ENCODE measurements at regions not wholly inside any gene's neighbourhood (a gene's known extent, or its start where the extent isn't known, plus 50 kb on each side); places are given as distances from the start of the nearest gene placed in this dataset.

- DNase-seq: no peak
These were observed 466.1 kb upstream of the HS6ST1 start for GRCh38 chr2:128784626-128785306.

GRCh38 chr2:128786316-128786715, 467.6 kb upstream of the HS6ST1 start:
- no peak for DNase-seq

GRCh38 chr2:128786741-128787478, 468.2 kb upstream of the HS6ST1 start:
- DNase-seq: no peak

DNA sequence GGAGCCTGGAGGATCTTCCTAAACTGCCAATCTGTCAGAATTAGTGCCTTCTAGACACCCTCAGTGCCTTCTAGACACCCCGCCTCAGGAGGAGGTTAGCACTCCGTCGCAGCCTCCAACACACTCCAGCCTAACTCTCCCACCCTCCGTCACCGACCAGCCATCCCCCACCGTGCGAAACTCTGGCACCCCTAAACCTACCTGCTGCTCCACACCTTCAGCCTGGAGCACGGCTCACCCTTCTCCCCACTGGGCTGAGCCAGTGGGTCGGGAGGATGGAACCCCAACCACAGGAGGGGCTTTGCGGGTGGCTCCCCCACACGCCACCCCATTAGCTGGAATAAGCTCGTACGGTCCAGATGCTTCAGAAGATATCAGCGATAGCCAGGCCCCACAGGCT, 468.9 kb upstream of the HS6ST1 start:
- DNase-seq: no peak

GRCh38 chr2:128788636-128789220, 470.1 kb upstream of the HS6ST1 start:
- no peak for DNase-seq

GRCh38 chr2:128789221-128789620, 470.6 kb upstream of the HS6ST1 start:
- no peak for DNase-seq

- DNase-seq: no peak
These were observed 471.2 kb upstream of the HS6ST1 start for GRCh38 chr2:128789776-128790455.

DNA sequence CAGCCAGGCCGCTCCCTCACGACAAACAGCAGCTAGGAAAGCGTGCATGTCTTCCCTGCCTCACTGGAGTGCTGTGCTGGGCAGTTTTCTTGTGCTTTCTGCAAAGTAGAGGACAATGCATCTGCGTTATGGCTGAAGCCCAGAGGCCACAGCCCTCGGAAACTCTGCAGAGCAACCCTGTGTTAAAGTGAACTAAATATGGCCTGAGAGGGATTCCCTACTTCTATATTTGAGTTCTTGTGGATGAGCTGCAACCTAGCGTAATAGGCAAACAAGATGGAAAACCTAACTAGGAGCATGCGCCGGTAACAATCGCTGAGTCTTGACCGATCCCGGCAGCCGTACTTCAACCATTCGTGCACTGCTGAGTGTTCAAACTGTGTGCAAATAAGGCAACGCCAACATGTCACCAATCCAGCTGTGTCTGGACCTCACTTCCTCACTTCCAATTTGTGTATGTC, 471.9 kb upstream of the HS6ST1 start:
- no peak for DNase-seq

GRCh38 chr2:128791120-128791984, 472.7 kb upstream of the HS6ST1 start:
- DNase-seq: no peak

DNA sequence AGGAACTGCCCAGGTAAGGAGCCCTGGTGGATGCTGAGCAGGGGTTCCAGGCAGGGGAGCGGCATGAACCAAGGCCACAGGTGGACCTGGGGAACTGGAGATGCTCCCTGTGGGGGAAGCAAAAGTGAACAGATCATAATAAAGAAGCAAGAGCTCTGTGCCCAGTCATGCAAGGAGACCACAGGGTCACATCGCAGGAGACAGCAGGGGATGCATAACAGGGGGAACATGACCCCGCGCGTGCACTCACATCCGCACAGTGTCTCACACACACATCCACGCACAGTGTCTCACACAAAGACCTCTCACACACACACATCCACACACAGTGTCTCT, 473.3 kb upstream of the HS6ST1 start:
- no peak for DNase-seq

DNA sequence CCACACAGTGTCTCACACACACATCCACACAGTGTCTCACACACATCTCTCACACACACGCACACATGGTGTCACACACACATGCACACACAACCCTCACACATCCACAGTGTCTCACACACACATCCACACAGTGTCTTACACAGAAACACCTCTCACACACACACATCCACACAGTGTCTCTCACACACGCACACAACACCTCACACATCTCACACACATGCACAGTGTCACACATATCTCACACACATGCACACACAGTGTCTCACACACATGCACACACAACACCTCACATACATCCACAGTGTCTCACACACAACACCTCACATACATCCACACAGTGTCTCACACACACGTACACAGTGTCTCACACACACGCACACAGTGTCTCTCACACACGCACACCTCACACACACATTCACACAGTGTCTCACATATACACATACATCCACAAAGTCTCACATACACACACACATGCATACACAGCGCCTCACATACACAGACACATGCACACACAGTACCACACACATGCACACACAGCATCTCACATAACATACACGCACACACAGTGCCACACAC, 473.9 kb upstream of the HS6ST1 start:
- DNase-seq: no peak

- DNase-seq: no peak
These were observed 474.7 kb upstream of the HS6ST1 start for GRCh38 chr2:128793404-128793803.

DNA sequence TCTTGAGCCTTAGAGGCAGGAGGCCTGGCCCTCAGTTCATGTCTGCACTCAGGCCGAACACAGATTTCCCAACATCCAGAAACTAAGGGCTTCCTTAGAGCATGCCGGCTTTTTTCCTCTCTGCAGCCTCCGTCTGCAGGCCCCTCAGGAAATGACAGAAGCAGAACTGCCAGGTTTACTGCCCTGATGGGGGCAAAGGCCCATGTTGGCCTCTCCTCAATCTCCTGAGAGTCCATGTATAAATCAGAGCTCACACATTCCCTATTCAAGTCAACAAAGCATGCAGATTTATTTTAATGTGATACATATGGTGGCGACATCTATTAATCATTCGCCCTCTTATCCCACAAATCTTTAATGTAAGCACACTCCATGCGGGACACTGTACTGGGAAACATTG, 475.6 kb upstream of the HS6ST1 start:
- no peak for DNase-seq

DNA sequence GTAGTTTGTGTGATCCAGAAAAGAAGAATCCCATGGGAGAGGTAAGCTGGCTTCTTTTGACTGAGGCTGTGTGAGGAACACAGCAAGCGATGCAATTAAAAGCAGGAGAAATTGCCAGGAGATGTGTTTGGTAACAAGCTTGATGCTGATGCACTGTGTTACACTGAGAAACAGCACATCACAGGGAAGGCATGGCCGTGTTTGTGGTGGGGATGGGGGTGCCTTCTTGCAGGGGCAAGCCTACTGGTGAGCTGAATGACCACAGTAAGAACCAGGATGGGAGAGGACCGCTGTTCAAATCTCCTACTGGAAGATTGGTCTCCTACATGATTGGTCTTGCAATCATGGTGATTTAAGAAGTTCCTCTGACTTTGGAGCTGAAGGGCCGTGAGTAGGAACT, 477.7 kb upstream of the HS6ST1 start:
- no peak for DNase-seq

DNA sequence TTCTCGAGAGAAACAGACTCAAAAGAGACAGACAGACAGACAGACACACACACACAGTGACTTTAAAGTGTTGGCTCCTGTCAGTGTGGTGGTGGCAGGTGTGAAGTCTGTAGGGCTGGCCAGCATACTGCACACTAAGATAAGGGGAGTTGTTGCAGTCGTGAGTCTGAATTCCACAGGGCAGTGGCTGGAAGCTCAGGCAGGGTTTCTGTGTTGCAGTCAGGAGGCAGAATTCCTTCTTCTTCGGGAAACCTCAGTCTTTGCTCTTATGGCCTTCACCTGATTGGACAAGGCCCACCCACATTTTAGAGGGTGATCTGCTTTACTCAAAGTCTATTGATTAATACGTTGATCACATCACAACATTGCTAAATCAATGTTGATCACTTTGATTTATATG, 478.4 kb upstream of the HS6ST1 start:
- no peak for DNase-seq

DNA sequence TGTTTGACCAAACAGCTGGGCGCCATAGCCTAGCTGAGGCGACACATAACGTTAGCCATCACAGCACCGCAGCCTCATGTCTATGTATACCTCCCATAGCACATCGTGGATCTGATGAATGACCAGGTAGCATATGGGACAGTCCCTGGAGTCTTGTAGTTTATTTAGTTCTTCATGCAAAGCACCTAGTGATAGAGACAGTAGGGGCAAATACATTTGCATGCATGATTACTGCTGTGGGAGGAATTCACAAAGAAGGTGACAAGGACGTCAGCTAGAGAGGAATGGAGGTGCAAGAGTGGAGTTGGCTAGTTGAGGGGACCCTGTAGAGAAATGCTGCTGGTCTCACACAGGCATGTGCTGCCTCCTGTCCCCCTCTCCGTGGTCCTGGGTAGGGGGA, 478.9 kb upstream of the HS6ST1 start:
- no peak for DNase-seq

DNA sequence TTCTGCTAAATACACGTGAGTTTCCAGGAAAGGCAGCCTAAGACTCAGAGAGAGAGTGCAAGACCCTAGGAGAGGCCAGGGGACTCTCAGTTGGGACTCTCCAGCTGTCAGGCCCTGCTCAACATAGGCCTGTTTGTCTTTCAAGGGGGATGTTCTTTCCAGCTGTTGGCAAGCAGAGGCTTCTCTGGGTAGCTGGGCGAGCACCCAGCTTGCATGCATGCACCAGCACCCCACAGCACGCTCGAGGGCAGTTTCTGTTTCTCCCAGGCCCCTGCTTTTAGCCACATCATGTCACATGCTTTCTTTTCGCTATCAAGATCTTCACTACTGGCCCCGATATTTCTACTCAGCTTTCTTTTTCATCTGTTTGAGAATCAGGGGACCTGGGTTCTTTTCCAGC, 479.3 kb upstream of the HS6ST1 start:
- no peak for DNase-seq

DNA sequence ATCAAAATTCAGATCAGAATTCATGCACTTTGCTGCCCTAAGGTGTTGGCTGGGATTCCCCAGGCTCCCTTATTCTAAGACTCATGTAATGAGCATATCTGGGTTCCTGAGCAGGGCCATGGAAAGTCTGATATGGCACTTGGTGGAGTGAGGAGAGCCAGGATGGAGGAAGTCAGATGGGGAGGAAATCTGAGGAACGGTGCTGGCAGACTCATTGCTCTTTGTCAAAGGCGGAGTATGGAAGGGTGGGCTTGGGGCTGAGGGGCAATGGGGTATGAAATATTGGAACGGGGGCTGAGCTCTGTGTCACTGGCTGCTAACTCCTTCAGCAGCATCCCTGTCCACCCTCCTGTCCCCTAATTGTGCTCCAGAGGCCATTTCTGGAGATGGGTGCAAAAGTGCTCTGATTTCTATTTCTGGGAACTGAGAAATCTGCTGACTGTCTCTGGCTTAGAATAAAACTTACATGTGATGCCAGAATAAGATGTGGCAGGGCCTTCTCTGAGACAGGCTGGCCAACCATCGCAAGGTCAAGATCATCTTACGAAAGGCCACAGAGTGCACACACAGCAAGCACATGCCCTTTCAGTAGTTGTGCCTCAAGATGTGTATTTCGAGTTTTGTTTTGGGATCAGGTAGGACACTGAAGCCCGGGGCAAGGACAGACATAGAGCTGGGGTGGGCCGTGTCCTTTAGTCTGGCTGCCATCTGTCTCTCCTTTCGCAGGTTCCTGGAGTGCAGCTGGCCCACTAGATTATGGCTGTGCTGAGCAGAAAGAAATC, 480.0 kb upstream of the HS6ST1 start:
- DNase-seq: no peak

DNA sequence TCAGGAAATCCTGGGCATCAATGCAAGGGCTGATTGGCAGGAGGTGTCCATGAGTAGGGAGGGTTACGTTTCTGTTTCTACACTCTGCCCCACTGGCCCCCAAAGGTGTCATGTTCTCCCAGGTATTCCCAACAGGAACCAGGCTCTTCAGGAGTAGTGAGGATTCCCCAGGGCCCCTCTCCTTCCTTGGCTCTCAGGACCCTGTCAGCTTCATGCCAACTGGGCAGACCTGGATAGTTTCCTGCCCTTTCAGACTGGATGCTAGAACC, 480.6 kb upstream of the HS6ST1 start:
- DNase-seq: no peak

GRCh38 chr2:128799730-128800129, 481.1 kb upstream of the HS6ST1 start:
- no peak for DNase-seq

- DNase-seq: no peak
These were observed 482.9 kb upstream of the HS6ST1 start for GRCh38 chr2:128801576-128801975.

DNA sequence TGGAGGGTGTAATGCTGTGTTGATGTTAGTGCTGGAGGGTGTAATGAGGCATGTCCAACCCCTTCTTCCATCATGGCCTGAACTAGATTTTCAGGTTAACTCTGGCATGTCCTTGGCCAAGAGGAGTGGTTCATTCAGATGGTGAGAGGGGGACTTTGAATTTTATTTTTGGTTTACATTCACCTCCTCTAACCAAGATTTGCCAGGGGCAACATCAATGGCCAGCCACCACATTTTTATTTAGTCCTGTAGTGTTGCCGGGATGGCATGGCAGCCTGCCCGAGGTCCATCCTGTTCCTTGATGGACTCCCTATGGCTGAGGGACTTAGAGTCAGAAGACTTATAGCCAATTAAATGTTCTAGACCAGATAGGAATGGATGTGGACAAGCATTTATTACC, 484.6 kb upstream of the HS6ST1 start:
- DNase-seq: no peak
